NCI-H345 (cell line): ENCODE measurements at regions not wholly inside any gene's neighbourhood (a gene's known extent, or its start where the extent isn't known, plus 50 kb on each side); places are given as distances from the start of the nearest gene placed in this dataset.
A peak's percentile ranks its signal among the peaks of the same experiment; 100 is the strongest.
"Not testable (repeated sequence)": the region's sequence is repeated elsewhere in the genome, so short reads cannot be mapped to it uniquely, and the experiment has no call there.

ENCODE experiments used
- DNase-seq: peaks from one replicate; lab custom pipeline; 2025; lab: John Stamatoyannopoulos, UW

DNA sequence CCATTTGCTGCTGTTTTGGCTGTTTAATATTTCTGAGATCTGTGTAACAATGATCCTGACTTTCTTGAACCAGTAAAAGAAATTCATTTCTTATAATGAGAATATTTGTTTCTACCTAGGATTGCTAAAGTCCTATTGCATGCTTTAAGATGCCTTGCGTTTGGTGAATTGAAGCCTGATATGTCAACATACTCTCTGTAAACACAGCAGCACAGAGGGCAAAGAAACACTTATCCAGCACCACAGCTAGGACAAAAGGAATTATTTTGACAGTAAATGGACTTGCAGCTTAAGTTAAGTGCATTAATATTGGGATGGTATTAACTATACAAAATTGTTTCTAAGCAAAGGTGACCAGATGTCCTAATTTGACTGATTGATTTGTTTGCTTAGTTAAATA lies 2031.2 kb upstream of the CDH6 start:
- peak; percentile 35 for DNase-seq

DNA sequence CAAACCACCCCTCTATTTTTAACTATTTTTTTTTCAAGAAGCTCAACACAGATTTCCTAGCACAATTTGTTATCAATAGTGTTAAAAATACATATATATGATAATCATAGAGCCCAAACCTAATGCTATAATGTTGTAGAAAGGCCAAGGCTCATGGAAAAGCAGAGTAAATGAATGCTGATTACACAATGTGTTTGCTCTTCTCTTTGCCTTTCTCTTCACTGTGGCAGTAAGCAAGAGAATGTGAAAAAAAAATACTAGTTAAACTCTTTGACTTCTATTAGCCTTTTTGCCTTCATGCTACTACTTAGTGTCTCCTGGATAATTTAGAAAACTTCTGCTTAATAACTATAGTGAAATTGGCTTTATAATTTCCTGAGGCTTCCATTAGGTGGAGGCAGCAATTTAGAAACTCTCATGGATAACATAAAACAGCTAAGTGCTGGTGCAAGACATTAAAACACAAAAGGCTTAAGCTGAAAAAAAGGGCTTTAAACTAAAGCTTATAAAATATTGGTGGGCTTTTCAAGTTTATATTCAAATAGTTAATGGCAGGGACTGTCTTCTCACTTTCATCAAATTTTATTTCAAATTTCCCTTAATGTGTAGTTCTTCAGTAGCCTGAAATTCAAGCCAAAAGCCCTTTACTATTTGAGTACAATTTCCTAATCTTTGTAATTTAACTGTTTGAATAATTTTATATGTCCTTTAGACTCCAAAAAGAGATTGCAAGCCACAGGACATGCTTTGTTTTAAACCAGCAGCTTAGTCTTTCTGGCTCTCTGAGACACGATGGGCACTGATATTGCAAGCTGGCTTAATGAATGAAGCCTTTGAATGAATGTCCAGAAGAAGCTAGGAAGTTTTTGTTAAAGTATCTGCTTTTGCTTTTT lies 2031.8 kb upstream of the CDH6 start:
- no peak for DNase-seq

GRCh38 chr5:29157975-29158374 lies 2035.5 kb upstream of the CDH6 start:
- no peak for DNase-seq

DNA sequence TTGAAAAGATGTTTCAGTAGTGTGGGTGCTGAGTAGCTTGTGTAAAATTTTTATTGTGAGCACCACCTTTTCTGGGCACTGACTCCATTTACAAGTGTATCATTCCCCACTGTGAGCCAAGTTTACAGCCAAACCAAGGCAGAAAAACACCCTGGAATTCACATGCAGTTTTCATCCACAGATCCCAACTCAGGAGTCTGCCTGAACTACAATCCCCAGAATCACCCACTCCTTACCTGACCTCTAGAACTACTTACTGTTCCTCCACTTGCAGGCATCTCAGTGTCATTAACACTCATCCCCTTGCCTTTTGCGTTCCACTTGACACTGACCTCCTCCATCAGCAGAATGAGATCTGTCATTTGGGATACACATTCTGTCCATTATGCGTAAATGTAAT lies 2042.6 kb upstream of the CDH6 start:
- DNase-seq = no peak

DNA sequence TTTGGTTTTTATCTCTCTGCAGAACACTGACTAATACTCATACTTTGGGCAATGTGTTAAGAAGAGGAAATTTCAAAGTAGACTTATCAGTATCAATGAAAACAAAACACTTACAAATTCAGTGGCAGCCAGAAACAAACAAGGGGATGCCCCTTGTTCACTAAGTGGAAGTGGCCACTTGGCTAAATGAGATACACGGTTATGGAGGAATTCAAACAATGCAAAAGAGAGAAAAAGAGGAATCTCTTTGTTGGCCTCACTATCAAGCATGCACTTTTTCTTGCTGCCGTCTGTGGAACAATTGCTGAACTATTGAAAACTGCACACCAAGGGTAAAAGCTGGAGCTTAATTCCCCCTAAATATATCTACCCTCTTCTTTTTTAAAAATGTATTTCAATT lies 2044.9 kb upstream of the CDH6 start:
- DNase-seq = no peak

GRCh38 chr5:29148073-29148472 lies 2045.4 kb upstream of the CDH6 start:
- no peak for DNase-seq

GRCh38 chr5:29143266-29143665 lies 2050.2 kb upstream of the CDH6 start:
- DNase-seq = no peak

DNA sequence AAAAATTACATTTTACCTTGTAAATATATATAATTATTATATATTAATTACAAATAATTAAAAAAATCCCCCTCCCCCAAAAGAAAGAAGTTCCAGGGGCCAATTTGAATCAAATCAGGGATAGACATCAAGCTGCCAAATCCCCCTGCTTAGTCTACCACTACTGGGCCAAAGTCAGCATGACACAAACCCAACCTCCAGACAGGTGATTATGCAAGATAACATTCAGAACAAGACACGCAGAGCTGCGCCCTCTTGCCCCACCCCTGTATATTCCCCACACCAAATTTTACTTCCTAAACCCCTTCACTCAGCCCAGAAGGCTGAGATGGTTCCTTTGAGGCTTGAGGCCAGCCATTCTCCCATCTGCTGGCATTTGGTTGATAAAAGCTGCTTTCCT lies 2059.1 kb upstream of the CDH6 start:
- no peak for DNase-seq

- DNase-seq = peak; percentile 49
These were observed 2062.2 kb upstream of the CDH6 start for GRCh38 chr5:29131285-29131684.

- no peak for DNase-seq
These were observed 2062.7 kb upstream of the CDH6 start for GRCh38 chr5:29130786-29131185.

GRCh38 chr5:29127524-29128156 lies 2065.8 kb upstream of the CDH6 start:
- DNase-seq = not testable (repeated sequence)

DNA sequence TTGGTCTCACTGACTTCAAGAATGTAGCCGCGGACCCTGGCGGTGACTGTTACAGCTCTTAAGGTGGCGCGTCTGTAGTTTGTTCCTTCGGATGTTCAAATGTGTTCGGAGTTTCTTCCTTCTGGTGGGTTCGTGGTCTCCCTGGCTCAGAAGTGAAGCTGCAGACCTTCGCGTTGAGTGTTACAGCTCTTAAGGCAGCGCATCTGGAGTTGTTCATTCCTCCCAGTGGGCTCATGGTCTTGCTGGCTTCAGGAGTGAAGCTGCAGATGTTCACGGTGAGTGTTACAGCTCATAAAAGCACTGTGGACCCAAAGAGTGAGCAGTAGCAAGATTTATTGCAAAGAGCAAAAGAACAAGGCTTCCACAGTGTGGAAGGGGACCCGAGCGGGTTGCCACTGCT lies 2067.0 kb upstream of the CDH6 start:
- not testable (repeated sequence) for DNase-seq

DNA sequence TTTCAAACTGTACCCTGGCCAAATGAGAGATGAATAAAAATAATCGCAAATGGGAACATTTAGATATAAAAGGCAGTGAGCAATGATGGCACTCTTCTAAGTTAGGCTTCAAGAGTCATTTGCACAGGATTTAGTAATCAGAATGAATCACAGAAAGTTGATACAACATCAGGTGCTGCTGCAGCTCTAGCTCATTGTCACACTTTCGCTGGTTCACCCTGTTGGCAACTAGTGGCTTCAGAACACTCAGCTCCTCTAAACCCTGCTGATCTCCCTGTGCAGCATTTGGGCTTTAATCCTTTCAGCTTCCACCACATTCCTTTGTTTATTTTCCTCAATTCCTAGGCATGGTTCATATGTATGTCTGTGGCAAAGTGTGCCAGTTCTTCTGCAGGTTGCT lies 2071.2 kb upstream of the CDH6 start:
- DNase-seq = no peak

- peak; percentile 66 for DNase-seq
These were observed 2076.0 kb upstream of the CDH9 start for GRCh38 chr5:29114331-29114768.

- DNase-seq = no peak
These were observed 2075.1 kb upstream of the CDH9 start for GRCh38 chr5:29113516-29113915.

DNA sequence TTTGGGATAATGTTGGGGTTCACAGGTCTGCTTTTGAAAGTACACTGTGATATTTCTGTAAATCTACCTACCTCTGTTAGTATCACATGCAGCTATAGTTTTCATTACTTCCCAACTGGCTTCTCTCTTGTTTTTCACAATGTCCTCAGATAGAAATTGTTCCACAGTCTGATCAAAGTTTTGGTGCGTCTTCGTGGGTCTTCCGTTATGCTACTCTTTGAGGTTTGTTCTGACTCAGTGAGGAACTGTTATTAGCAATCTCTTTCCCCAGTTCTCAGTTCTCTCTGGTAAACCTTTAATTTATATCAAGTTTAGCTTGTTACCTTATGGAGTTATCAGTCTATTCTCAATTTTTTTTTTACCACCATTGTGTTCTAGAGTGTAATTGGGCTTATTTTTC lies 2061.2 kb upstream of the CDH9 start:
- no peak for DNase-seq

GRCh38 chr5:29089591-29090130 lies 2051.3 kb upstream of the CDH9 start:
- no peak for DNase-seq

DNA sequence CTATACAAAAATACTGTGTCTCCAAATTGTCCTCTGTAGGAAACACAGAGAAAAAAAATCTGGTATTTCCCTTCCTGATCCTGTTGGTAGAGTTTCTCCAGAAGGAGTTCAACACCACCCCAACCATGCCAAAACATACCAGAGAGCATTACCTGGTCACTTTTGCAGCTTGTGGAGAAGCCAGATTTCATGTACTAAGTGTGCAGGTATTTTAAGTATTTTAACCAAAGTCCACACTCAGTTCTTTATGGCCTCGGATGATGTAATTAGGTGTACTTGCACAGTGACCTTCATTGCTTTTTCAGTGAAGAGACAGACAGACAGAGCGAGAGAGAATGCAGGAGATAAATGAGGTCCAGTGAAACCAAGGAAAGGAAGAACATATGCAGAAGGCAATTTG lies 2046.8 kb upstream of the CDH9 start:
- no peak for DNase-seq

DNA sequence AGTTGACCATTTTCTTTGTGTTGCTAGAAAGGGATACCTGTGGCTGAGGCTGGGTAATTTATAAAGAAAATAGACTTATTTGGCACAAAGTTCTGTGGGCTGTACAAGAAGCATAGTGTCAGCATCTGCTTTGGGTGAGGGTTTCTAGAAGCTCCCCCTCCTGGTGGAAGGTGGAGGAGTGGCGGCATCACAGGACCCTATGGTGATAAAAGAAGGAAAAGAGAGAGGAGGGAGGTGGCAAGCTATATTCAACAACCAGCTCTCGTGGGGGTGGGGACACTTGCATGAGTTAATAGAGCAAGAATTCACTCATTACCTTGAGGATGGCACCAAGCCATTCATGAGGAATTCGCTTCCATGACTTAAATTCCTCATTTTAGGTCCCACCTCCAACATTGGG lies 2041.4 kb upstream of the CDH9 start:
- no peak for DNase-seq

DNA sequence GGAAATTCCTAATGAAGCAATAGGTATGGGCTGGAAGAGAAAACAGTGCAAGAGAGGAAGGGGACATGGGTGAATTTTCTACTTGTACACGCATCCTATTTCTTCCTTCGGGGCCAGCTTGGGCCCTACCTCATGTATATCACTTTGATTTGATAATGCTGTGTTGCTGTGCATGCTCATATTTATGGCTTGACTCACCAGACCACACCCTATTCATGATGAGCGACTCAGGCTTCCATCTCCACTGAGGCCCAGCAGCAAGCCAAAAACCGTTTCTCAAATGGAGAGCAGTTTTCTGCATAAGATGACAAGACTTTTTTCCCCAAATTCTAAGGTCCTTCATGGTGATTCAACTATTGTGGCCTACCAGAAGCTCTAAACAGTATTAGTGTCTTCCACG lies 2039.1 kb upstream of the CDH9 start:
- no peak for DNase-seq

DNA sequence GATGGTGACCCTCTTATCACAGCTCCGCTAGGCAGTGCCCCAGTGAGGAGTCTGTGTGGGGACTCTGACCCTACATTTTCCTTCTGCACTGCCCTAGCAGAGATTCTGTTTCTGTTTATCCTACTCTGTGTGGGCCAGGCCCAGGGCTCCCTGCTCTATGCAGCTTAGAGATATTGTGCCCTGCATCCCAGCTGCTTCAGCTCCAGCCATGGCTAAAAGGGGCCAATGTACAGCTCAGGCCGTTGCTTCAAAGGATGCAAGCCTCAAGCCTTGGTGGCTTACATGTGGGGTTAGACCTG lies 2030.7 kb upstream of the CDH9 start:
- no peak for DNase-seq

DNA sequence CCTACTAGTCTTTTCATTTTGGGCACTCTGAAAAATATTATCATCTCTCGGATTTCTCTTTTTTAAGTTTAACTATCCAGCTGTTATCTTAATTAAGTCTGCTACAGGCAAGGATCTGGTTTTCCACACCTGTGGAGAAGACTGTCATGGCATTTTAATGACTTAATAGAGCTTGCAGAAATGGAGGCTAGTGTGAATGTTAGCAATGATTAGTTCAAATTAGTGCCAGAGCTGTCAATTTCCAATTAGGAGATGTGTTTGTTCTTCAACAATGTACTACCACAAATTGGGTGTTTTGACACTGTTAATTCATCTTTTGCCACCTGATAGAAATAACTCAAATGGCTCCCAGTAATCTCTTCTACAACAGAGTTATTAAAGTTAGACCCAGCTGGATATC lies 2023.0 kb upstream of the CDH9 start:
- DNase-seq = no peak

DNA sequence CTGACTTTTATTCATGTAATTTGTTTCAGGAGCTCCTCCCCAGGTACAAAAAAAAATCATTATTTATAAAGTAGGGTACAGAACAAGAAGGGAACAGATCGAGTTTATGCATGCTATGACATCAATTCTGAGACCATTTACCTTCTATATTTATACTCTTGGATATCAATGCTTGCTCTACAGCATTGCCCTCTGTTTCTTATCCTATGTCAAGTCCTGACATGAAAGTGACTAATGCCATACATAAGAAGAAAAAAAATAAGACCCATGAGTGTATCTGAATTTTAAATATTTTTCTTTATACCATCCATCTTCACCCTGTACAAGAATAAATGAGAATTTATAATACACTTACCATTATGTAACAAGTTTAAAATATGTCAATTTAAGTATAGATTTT lies 2016.3 kb upstream of the CDH9 start:
- no peak for DNase-seq

- no peak for DNase-seq
These were observed 2015.9 kb upstream of the CDH9 start for GRCh38 chr5:29054282-29054681.
